Trophoblast cell (in vitro differentiated cells and primary cell): ENCODE measurements at regions not wholly inside any gene's neighbourhood (a gene's known extent, or its start where the extent isn't known, plus 50 kb on each side); places are given as distances from the start of the nearest gene placed in this dataset.

Experiments used
- DNase-seq, 2 donors: peaks; one replicate each; pipeline ENCODE4 v3.0.0-alpha.2; 2016
- H2AFZ ChIP-seq: 2 replicates; pipeline ENCODE4 v1.6.1; 2013; ENCODE audit warnings: low read length, moderate library complexity, mild to moderate bottlenecking; ENCODE audit not compliant: insufficient read depth, poor library complexity
- H2AK5ac ChIP-seq: 2 replicates; pipeline ENCODE4 v1.6.1; 2013; ENCODE audit warnings: mild to moderate bottlenecking, low read length
- H2BK120ac ChIP-seq: 2 replicates; pipeline ENCODE4 v1.6.1; 2013; ENCODE audit warnings: low read length, mild to moderate bottlenecking, moderate library complexity; ENCODE audit not compliant: insufficient read depth, poor library complexity
- H2BK12ac ChIP-seq: 2 replicates; pipeline ENCODE4 v1.6.1; 2013; ENCODE audit warnings: mild to moderate bottlenecking, low read length, moderate library complexity
- H2BK5ac ChIP-seq: 2 replicates; pipeline ENCODE4 v1.6.1; 2013; ENCODE audit warnings: low read length, low read depth, moderate library complexity, mild to moderate bottlenecking; ENCODE audit not compliant: poor library complexity
- H3K14ac ChIP-seq: 2 replicates; pipeline ENCODE4 v1.6.1; 2013; ENCODE audit warnings: mild to moderate bottlenecking, low read length
- H3K18ac ChIP-seq: 2 replicates; pipeline ENCODE4 v1.6.1; 2013; ENCODE audit warnings: mild to moderate bottlenecking, low read length
- H3K23ac ChIP-seq: 2 replicates; pipeline ENCODE4 v1.6.1; 2013; ENCODE audit warnings: low read length
- H3K27ac ChIP-seq: 2 replicates; pipeline ENCODE4 v1.5.1; 2013; ENCODE audit warnings: low read depth, mild to moderate bottlenecking, inconsistent platforms, low read length, moderate library complexity
- H3K27me3 ChIP-seq: 2 replicates; pipeline ENCODE4 v1.6.1; 2013; ENCODE audit warnings: inconsistent platforms, mild to moderate bottlenecking, low read length, moderate library complexity; ENCODE audit not compliant: insufficient read depth
- H3K36me3 ChIP-seq, 2 experiments: 1 replicate in 1 of 2; 2 replicates in 1 of 2; pipeline ENCODE4 v1.6.1; 2013; ENCODE audit warnings: low read length in 2 of 2, mild to moderate bottlenecking in 2 of 2, moderate library complexity in 1 of 2; ENCODE audit not compliant: insufficient read depth in 2 of 2, control insufficient read depth in 1 of 2
- H3K4ac ChIP-seq: 2 replicates; pipeline ENCODE4 v1.6.1; 2013; ENCODE audit warnings: low read depth, mild to moderate bottlenecking, low read length, moderate library complexity
- H3K4me1 ChIP-seq, 2 experiments: 1 replicate in 1 of 2; 2 replicates in 1 of 2; pipeline ENCODE4 v1.6.1; 2013; ENCODE audit warnings: low read length in 2 of 2, mild to moderate bottlenecking in 2 of 2, moderate library complexity in 1 of 2; ENCODE audit not compliant: insufficient read depth in 2 of 2, control insufficient read depth in 1 of 2
- H3K4me2 ChIP-seq: 2 replicates; pipeline ENCODE4 v1.6.1; 2013; ENCODE audit warnings: inconsistent platforms, mild to moderate bottlenecking, low read length, moderate library complexity
- H3K4me3 ChIP-seq: 2 replicates; pipeline ENCODE4 v1.5.1; 2013; ENCODE audit warnings: mild to moderate bottlenecking, low read depth, low read length, inconsistent platforms
- H3K79me1 ChIP-seq: one replicate; pipeline ENCODE4 v1.6.1; 2013; ENCODE audit warnings: low read length
- H3K79me2 ChIP-seq: 2 replicates; pipeline ENCODE4 v1.6.1; 2013; ENCODE audit warnings: low read length, mild to moderate bottlenecking; ENCODE audit not compliant: control insufficient read depth, insufficient read depth, poor library complexity
- H3K9ac ChIP-seq: 2 replicates; pipeline ENCODE4 v1.6.1; 2013; ENCODE audit warnings: mild to moderate bottlenecking, low read length
- H3K9me3 ChIP-seq: 2 replicates; pipeline ENCODE4 v1.6.1; 2013; ENCODE audit warnings: low read depth, mild to moderate bottlenecking, control low read depth, inconsistent platforms, low read length; ENCODE audit not compliant: insufficient read depth
- H4K12ac ChIP-seq: 2 replicates; pipeline ENCODE4 v1.6.1; 2013; ENCODE audit warnings: low read depth, mild to moderate bottlenecking, low read length, moderate library complexity
- H4K8ac ChIP-seq: 2 replicates; pipeline ENCODE4 v1.6.1; 2013; ENCODE audit warnings: low read depth, mild to moderate bottlenecking, low read length, moderate library complexity
- H4K91ac ChIP-seq: one replicate; pipeline ENCODE4 v1.6.1; 2013; ENCODE audit warnings: low read depth, mild to moderate bottlenecking, low read length, moderate library complexity
- WGBS: extraction: QIAGEN DNeasy Blood & Tissue Kit; methylation state at CpG from one replicate; pipeline ENCODE4 v1.1.7; 2013; ENCODE audit warnings: missing lambda C conversion rate; ENCODE audit not compliant: insufficient read length, insufficient coverage; ENCODE audit errors: extremely low coverage; 5-methylcytosine and 5-hydroxymethylcytosine counted together

DNA sequence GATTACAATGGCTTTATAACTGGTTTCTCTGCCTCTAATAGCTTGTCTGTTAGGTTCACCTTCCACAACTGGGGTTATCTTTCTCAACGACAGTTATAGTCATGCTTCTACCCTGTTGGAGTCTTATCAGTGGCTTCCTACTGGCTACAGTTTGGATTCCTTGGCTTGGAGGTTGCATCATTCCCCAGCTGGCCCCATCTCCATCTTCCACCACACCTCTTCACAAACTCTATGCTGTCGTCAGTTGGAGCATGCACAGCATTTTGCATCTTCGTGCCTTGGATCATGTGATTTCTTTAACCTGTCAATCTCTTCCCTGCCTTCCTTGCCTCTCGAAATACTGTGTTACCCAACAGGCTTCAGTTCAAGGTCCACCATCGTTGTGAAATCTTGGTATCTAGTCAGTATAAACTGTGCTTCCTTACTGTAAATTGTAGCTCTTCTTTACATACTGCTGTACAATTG, 316.3 kb upstream of the CXCR4 start:
- Histone ChIP-seq H3K9ac (no peak overlapping the region), H3K4ac (no peak overlapping the region), H3K4me3 (no peak overlapping the region), H3K79me1 (no peaks in the 10 kb centered on the region), H3K4me1 (no peaks in the 10 kb centered on the region), H3K14ac (no peak overlapping the region), H2AK5ac (no peak overlapping the region), H3K27me3 (no peaks in the 10 kb centered on the region), H4K12ac (no peak overlapping the region), H3K4me2 (no peak overlapping the region), H4K91ac (no peak overlapping the region), H2BK5ac (no peak overlapping the region), H3K18ac (no peak overlapping the region), H3K9me3 (no peaks in the 10 kb centered on the region), H3K36me3 (no peaks in the 10 kb centered on the region), H2AFZ (no peak overlapping the region), H3K79me2 (no peaks in the 10 kb centered on the region), H4K8ac (no peak overlapping the region), H2BK120ac (no peak overlapping the region), H2BK12ac (no peak overlapping the region), H3K27ac (no peak overlapping the region), H3K23ac (no peak overlapping the region)
- no CpG with 5 or more reads among the region's 5 CpGs for WGBS
- DNase-seq = peak; percentile 85 to 92

GRCh38 chr2:136433261-136433660, 315.3 kb upstream of the CXCR4 start:
- no peak for DNase-seq
- Histone ChIP-seq H3K4me2 (no peak overlapping the region), H3K9ac (no peak overlapping the region), H2BK120ac (no peak overlapping the region), H3K18ac (no peak overlapping the region), H3K14ac (no peak overlapping the region), H3K79me1 (no peaks in the 10 kb centered on the region), H3K9me3 (no peaks in the 10 kb centered on the region), H2BK5ac (no peak overlapping the region), H3K36me3 (no peaks in the 10 kb centered on the region), H3K27me3 (no peaks in the 10 kb centered on the region), H3K4me1 (no peaks in the 10 kb centered on the region), H4K91ac (no peak overlapping the region), H4K8ac (no peak overlapping the region), H3K4ac (no peak overlapping the region), H3K79me2 (no peaks in the 10 kb centered on the region), H3K4me3 (no peak overlapping the region), H2AFZ (no peak overlapping the region), H3K27ac (no peak overlapping the region), H4K12ac (no peak overlapping the region), H2AK5ac (no peak overlapping the region), H3K23ac (no peak overlapping the region), H2BK12ac (no peak overlapping the region)
- WGBS = no CpG with 5 or more reads among the region's 3 CpGs

DNA sequence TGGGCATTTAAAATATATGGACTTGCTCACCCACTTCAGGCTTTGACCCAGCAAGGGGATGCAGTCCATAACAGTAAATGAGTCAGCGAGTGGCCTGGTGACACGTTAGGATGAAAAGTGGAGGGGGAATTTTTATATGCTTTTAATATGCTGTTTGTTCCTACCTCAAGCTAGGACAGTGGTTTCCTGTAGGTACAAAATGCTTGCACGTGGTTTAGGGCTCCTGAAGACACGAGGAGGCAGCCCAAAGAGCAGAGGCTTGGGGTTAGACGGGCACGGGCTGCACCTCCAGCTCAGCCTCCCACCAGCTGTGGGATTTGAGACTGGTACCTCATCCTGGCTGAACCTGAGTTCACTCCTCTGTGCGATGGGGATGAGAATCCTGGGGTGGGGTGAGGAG, 306.2 kb upstream of the CXCR4 start:
- Histone ChIP-seq H3K36me3 (no peaks in the 10 kb centered on the region), H3K4me3 (no peak overlapping the region), H3K4me1 (no peaks in the 10 kb centered on the region), H3K23ac (no peak overlapping the region), H3K9ac (no peak overlapping the region), H4K12ac (no peak overlapping the region), H3K14ac (no peak overlapping the region), H4K8ac (no peak overlapping the region), H2AFZ (no peak overlapping the region), H4K91ac (no peak overlapping the region), H3K27ac (no peak overlapping the region), H2BK12ac (no peak overlapping the region), H3K79me2 (no peaks in the 10 kb centered on the region), H2BK120ac (no peak overlapping the region), H2AK5ac (no peak overlapping the region), H3K4ac (no peak overlapping the region), H3K79me1 (no peaks in the 10 kb centered on the region), H3K4me2 (no peak overlapping the region), H2BK5ac (no peak overlapping the region), H3K9me3 (peaks cover 3% of the 10 kb centered on the region), H3K27me3 (no peaks in the 10 kb centered on the region), H3K18ac (no peak overlapping the region)
- WGBS = no CpG with 5 or more reads among the region's 7 CpGs
- no peak for DNase-seq

DNA sequence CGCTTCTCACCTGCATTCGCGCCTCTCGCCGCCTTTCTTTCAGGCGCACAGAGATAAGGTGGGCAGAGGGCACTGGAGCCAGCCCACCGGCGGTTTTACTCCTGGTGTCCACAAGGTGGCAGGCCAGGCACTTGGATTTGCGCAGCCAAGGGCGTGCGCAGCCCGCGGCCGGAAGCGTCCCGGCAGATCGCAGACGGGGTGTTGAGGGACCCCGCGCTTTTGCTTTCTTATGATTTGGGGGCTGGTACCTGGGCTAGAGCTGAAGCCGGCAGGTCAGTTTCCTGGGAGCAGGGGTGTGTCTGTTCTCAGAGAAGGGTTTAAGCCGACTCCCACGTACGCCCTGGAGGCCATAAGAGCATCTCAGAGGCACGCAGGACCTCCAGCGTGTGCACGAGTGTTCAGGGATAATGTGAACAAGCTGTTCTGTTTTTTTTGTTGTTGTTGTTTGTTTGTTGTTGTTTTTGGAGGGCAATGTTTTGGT, 305.6 kb upstream of the CXCR4 start:
- H4K8ac ChIP-seq = no peak overlapping the region
- no peak overlapping the region for H2BK12ac ChIP-seq
- peak overlapping the region; percentile 50 for H2AFZ ChIP-seq
- H3K36me3 ChIP-seq = no peaks in the 10 kb centered on the region
- no peak overlapping the region for H3K4ac ChIP-seq
- no peak overlapping the region for H2BK5ac ChIP-seq
- no peak overlapping the region for H4K12ac ChIP-seq
- H3K79me1 ChIP-seq = no peaks in the 10 kb centered on the region
- peaks cover 3% of the 10 kb centered on the region for H3K9me3 ChIP-seq
- no peak overlapping the region for H3K4me3 ChIP-seq
- no peak overlapping the region for H3K23ac ChIP-seq
- no peaks in the 10 kb centered on the region for H3K4me1 ChIP-seq
- no peak overlapping the region for H3K14ac ChIP-seq
- WGBS = no CpG with 5 or more reads among the region's 27 CpGs
- H3K79me2 ChIP-seq = no peaks in the 10 kb centered on the region
- no peak overlapping the region for H3K27ac ChIP-seq
- no peak overlapping the region for H2BK120ac ChIP-seq
- peak overlapping the region; percentile 81 for H3K4me2 ChIP-seq
- no peak overlapping the region for H4K91ac ChIP-seq
- H3K27me3 ChIP-seq = no peaks in the 10 kb centered on the region
- H2AK5ac ChIP-seq = no peak overlapping the region
- H3K9ac ChIP-seq = no peak overlapping the region
- DNase-seq = peak; percentile 56 to 79
- no peak overlapping the region for H3K18ac ChIP-seq
